Body of pancreas (tissue), 4 donors: ENCODE measurements at regions not wholly inside any gene's neighbourhood (a gene's known extent, or its start where the extent isn't known, plus 50 kb on each side); places are given as distances from the start of the nearest gene placed in this dataset.
"Not testable (repeated sequence)": the region's sequence is repeated elsewhere in the genome, so short reads cannot be mapped to it uniquely, and the experiment has no call there.

Experiments
- ATAC-seq: fragments of 150-250 bp; one replicate; pipeline ENCODE4 v1.9.1; 2016
- DNase-seq, 4 donors: peaks; one replicate each; pipeline ENCODE4 v3.0.0-alpha.2; 2019
- H3K27ac ChIP-seq, 4 donors: fragments of 200-600 bp; sonication (generic); 1 replicate in 3 of 4; 2 replicates in 1 of 4; pipeline versions ENCODE4 v1.5.1 to v1.6.1; 2016 to 2019; ENCODE audit warnings: mild to moderate bottlenecking in 1 of 4, mixed read lengths in 1 of 4, moderate library complexity in 1 of 4
- H3K27me3 ChIP-seq, 2 donors: fragments of 200-600 bp; sonication (generic); one replicate each; pipeline ENCODE4 v1.6.0; 2016; ENCODE audit warnings: mild to moderate bottlenecking in 1 of 2
- H3K36me3 ChIP-seq, 2 donors: fragments of 200-600 bp; sonication (generic); replicated peaks in 1 of 2; 2 replicates each; pipeline ENCODE4 v1.5.1; 2016; ENCODE audit warnings: low read depth in 2 of 2; ENCODE audit not compliant: insufficient read depth in 1 of 2
- H3K4me1 ChIP-seq: fragments of 200-600 bp; sonication (generic); one replicate; pipeline ENCODE4 v1.6.0; 2016
- H3K4me3 ChIP-seq, 2 donors: fragments of 200-600 bp; sonication (generic); 1 replicate in 1 of 2; 2 replicates in 1 of 2; pipeline ENCODE4 v1.5.1; 2016 to 2019
- H3K9me3 ChIP-seq, 3 donors: fragments of 200-600 bp; sonication (generic); 1 replicate in 2 of 3; 2 replicates in 1 of 3; pipeline ENCODE4 v1.5.1; 2016
- CTCF ChIP-seq, 7 experiments: fragments of 450-650 bp in 4 of 7; fragments of 200-600 bp in 3 of 7; sonication (generic) in 3 of 7; IDR thresholded peaks; one replicate each; pipeline ENCODE4 v1.5.1; 2016 to 2019; ENCODE audit warnings: antibody characterized with exemption in 7 of 7
- POLR2A ChIP-seq, 3 donors: fragments of 450-650 bp; IDR thresholded peaks; one replicate each; pipeline ENCODE4 v1.6.1; 2016; ENCODE audit warnings: antibody characterized with exemption in 3 of 3, mild to moderate bottlenecking in 2 of 3
- WGBS, 2 donors: methylation state at CpG; one replicate each; pipeline ENCODE4 v1.1.5; 2017; 5-methylcytosine and 5-hydroxymethylcytosine counted together
- intact Hi-C: fragments of 100-400 bp; cut with DNase I; formaldehyde crosslinking; loops from one replicate; pipeline ENCODE4 v1.15.1; 2023

- Histone ChIP-seq H3K27me3 (no peaks in the 10 kb centered on the region), H3K9me3 (no peaks in the 10 kb centered on the region), H3K4me1 (no peaks in the 10 kb centered on the region), H3K4me3 (no peak overlapping the region), H3K36me3 (no peaks in the 10 kb centered on the region), H3K27ac (no peak overlapping the region)
- TF ChIP-seq CTCF (IDR thresholded peaks at IDR 0.05) (no peak), POLR2A (IDR thresholded peaks at IDR 0.05) (no peak)
- ATAC-seq (no peak), DNase-seq (no peak)
- intact Hi-C loops: no loop called here
Observed at GRCh38 chr2:160596441-160596840, 102.8 kb upstream of the RBMS1 start.

- ATAC-seq, H3K4me3 ChIP-seq, intact Hi-C loops, H3K9me3 ChIP-seq, H3K36me3 ChIP-seq, H3K27ac ChIP-seq, H3K27me3 ChIP-seq, DNase-seq: not testable (repeated sequence)
- H3K4me1 ChIP-seq: peaks cover 11% of the 10 kb centered on the region
- 75 to 88% methylated on average over 1 of the region's 1 CpG for WGBS, 2 donors
Observed at GRCh38 chr2:160600437-160600836, 106.8 kb upstream of the RBMS1 start.

GRCh38 chr2:160602073-160602472, 108.5 kb upstream of the RBMS1 start:
- Histone ChIP-seq H3K4me1 (peaks cover 11% of the 10 kb centered on the region), H3K4me3 (no peak overlapping the region), H3K9me3 (no peaks in the 10 kb centered on the region), H3K27me3 (no peaks in the 10 kb centered on the region), H3K27ac (no peak overlapping the region), H3K36me3 (no peaks in the 10 kb centered on the region)
- ATAC-seq (no peak), DNase-seq (no peak)
- no peak for TF ChIP-seq CTCF (IDR thresholded peaks at IDR 0.05)
- WGBS, 2 donors: 82 to 92% methylated on average over 2 of the region's 2 CpGs
- intact Hi-C loops: no loop called here

- TF ChIP-seq CTCF (IDR thresholded peaks at IDR 0.05): no peak
- no peak for TF ChIP-seq POLR2A (IDR thresholded peaks at IDR 0.05)
- H3K27ac ChIP-seq: no peak overlapping the region
- H3K4me1 ChIP-seq: peaks cover 11% of the 10 kb centered on the region
- H3K9me3 ChIP-seq: no peaks in the 10 kb centered on the region
- no peaks in the 10 kb centered on the region for H3K36me3 ChIP-seq
- DNase-seq: no peak
- intact Hi-C loops: no loop called here
- H3K4me3 ChIP-seq: no peak overlapping the region
- WGBS, 2 donors: 32 to 42% methylated on average over 3 of the region's 3 CpGs
- no peaks in the 10 kb centered on the region for H3K27me3 ChIP-seq
- no peak for ATAC-seq
Observed at GRCh38 chr2:160603771-160604510, 110.3 kb upstream of the RBMS1 start.

GRCh38 chr2:160606341-160606740, 112.7 kb upstream of the RBMS1 start:
- no peak for ATAC-seq
- H3K36me3 ChIP-seq: no peaks in the 10 kb centered on the region
- DNase-seq: no peak

More at GRCh38 chr2:160606341-160606740, 112.7 kb upstream of the RBMS1 start:
- H3K27me3 ChIP-seq: no peaks in the 10 kb centered on the region
- no peak overlapping the region for H3K27ac ChIP-seq
- intact Hi-C loops: no loop called here
- no peaks in the 10 kb centered on the region for H3K9me3 ChIP-seq
- H3K4me3 ChIP-seq: no peak overlapping the region
- TF ChIP-seq CTCF (IDR thresholded peaks at IDR 0.05): no peak
- TF ChIP-seq POLR2A (IDR thresholded peaks at IDR 0.05): no peak
- 65 to 83% methylated on average over 1 of the region's 1 CpG for WGBS, 2 donors
- H3K4me1 ChIP-seq: peaks cover 11% of the 10 kb centered on the region
